MM.1S (cell line): ENCODE measurements at regions not wholly inside any gene's neighbourhood (a gene's known extent, or its start where the extent isn't known, plus 50 kb on each side); places are given as distances from the start of the nearest gene placed in this dataset.

Source experiments
- CTCF ChIP-seq: fragments of 300-600 bp; sonication (generic); IDR thresholded peaks from 2 replicates; pipeline ENCODE4 v1.5.1; 2016; ENCODE audit warnings: antibody characterized with exemption, low read length, mixed read lengths
- EZH2 ChIP-seq: fragments of 300-600 bp; sonication (generic); optimal IDR thresholded peaks from 2 replicates; pipeline ENCODE3; 2017; ENCODE audit warnings: low read depth, mild to moderate bottlenecking, antibody characterized with exemption, low read length, mixed read lengths
- EZH2phosphoT487 ChIP-seq: fragments of 300-600 bp; sonication (generic); IDR thresholded peaks from 2 replicates; pipeline ENCODE4 v1.6.1; 2018; ENCODE audit warnings: antibody characterized with exemption, low read length

DNA sequence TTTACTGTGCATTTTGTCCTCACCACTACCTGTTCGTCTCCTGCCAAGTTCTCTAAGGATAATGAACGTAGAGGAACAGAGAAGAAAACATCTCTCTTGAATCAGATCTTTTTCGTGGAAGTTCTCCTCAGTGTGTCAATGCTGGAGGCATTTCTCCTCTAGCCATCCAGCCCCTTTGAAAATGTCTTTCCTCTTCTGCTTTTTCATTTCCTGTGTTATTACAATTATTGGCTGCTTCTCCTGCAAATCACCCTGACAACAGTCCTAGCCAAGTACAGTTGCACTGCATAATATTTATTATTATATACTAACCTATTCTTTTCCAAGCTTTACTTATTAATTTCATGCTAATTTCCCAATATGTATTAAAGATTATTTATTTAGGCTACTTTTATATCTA, 61.8 kb upstream of the TRPM3 start:
- TF ChIP-seq CTCF = no peak
- no peak for TF ChIP-seq EZH2
- TF ChIP-seq EZH2phosphoT487 = no peak
